Neutrophil (primary cell): ENCODE measurements at regions not wholly inside any gene's neighbourhood (a gene's known extent, or its start where the extent isn't known, plus 50 kb on each side); places are given as distances from the start of the nearest gene placed in this dataset.

Experiments used
- H3K27ac ChIP-seq: fragments of 200-600 bp; sonication (generic); 2 replicates; pipeline ENCODE4 v1.5.1; 2016; ENCODE audit warnings: mild to moderate bottlenecking, moderate library complexity
- H3K27me3 ChIP-seq: fragments of 200-600 bp; sonication (generic); 2 replicates; pipeline ENCODE4 v1.6.0; 2016; ENCODE audit warnings: mild to moderate bottlenecking
- H3K36me3 ChIP-seq: fragments of 200-600 bp; sonication (generic); 2 replicates; pipeline ENCODE4 v1.5.1; 2017
- H3K4me1 ChIP-seq, 2 experiments: fragments of 200-600 bp in 1 of 2; sonication (generic) in 1 of 2; 1 replicate in 1 of 2; 2 replicates in 1 of 2; pipeline versions ENCODE4 v1.5.1 to v1.6.1; 2013 to 2016; ENCODE audit warnings: low read depth in 1 of 2, low read length in 1 of 2, mild to moderate bottlenecking in 1 of 2, moderate library complexity in 1 of 2; ENCODE audit not compliant: control insufficient read depth in 1 of 2, insufficient read depth in 1 of 2
- H3K4me3 ChIP-seq, 2 experiments: fragments of 200-600 bp in 1 of 2; sonication (generic) in 1 of 2; 1 replicate in 1 of 2; 2 replicates in 1 of 2; pipeline ENCODE4 v1.5.1; 2013 to 2016; ENCODE audit warnings: low read depth in 1 of 2, low read length in 1 of 2, mild to moderate bottlenecking in 1 of 2, moderate library complexity in 1 of 2
- H3K9me3 ChIP-seq: fragments of 200-600 bp; sonication (generic); 2 replicates; pipeline ENCODE4 v1.5.1; 2016
- TF ChIP-seq, protein P1 (sequence below): fragments of 200-600 bp; sonication (generic); IDR thresholded peaks from 2 replicates; pipeline ENCODE4 v1.5.1; 2016; ENCODE audit warnings: antibody characterized with exemption

GRCh38 chr15:25072857-25073476, 118.2 kb downstream of the SNRPN start:
- Histone ChIP-seq H3K27ac (no peak overlapping the region), H3K4me3 (no peak overlapping the region), H3K36me3 (no peaks in the 10 kb centered on the region), H3K4me1 (no peaks in the 10 kb centered on the region), H3K27me3 (no peaks in the 10 kb centered on the region), H3K9me3 (peaks cover 49% of the 10 kb centered on the region)
- TF ChIP-seq, protein P1, sequence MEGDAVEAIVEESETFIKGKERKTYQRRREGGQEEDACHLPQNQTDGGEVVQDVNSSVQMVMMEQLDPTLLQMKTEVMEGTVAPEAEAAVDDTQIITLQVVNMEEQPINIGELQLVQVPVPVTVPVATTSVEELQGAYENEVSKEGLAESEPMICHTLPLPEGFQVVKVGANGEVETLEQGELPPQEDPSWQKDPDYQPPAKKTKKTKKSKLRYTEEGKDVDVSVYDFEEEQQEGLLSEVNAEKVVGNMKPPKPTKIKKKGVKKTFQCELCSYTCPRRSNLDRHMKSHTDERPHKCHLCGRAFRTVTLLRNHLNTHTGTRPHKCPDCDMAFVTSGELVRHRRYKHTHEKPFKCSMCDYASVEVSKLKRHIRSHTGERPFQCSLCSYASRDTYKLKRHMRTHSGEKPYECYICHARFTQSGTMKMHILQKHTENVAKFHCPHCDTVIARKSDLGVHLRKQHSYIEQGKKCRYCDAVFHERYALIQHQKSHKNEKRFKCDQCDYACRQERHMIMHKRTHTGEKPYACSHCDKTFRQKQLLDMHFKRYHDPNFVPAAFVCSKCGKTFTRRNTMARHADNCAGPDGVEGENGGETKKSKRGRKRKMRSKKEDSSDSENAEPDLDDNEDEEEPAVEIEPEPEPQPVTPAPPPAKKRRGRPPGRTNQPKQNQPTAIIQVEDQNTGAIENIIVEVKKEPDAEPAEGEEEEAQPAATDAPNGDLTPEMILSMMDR = no peak

DNA sequence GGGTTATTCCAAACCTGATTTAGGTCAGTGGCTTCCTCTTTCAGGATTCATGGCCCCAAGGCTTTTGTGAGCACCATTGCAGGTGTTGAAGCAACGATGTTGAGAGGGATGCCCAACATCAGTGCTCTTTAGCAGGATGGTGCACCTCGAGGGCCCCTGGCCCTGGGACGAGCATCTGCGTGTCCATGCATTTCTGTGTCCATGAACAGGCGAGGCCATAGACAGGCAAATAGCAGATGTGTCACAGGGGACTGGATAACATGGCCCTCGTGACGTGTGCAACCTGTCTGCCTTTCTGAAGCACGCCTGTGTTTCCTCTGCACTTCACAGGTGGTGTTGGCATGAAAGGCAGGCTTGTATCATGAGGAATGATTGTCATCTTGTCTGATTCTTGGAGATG, 132.3 kb downstream of the SNRPN start:
- H3K27ac ChIP-seq = no peak overlapping the region
- no peaks in the 10 kb centered on the region for H3K36me3 ChIP-seq
- TF ChIP-seq, protein P1 = no peak
- no peaks in the 10 kb centered on the region for H3K27me3 ChIP-seq
- H3K4me3 ChIP-seq = no peak overlapping the region
- H3K9me3 ChIP-seq = no peaks in the 10 kb centered on the region
- H3K4me1 ChIP-seq = no peaks in the 10 kb centered on the region

DNA sequence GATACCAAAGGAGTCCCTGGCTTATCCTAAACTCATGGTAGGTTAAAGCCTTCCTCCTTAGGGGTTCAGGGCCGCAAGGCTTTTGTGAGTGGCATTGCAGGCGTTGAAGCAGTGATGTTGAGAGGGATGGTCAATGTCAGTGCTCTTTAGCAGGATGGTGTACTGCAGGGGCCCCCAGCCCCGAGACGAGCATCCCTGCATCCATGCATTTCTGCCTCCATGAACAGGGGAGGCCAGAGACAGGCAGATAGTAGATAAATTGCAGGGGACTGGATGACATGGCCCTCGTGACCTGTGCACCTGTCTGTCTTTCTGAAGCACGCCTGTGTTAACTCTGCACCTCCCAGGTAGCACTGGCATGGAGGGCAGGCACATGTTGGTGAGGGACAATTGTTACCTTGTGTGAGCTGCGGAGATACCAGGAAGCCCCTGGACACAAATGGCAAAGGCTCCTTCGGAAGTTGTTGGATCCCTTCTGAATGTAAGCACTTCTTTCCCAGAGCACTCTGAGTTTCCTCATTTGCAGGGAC, 133.5 kb downstream of the SNRPN start:
- no peaks in the 10 kb centered on the region for H3K9me3 ChIP-seq
- H3K36me3 ChIP-seq = no peaks in the 10 kb centered on the region
- H3K27me3 ChIP-seq = no peaks in the 10 kb centered on the region
- no peak overlapping the region for H3K4me3 ChIP-seq
- H3K4me1 ChIP-seq = no peaks in the 10 kb centered on the region
- TF ChIP-seq, protein P1 = no peak
- no peak overlapping the region for H3K27ac ChIP-seq

DNA sequence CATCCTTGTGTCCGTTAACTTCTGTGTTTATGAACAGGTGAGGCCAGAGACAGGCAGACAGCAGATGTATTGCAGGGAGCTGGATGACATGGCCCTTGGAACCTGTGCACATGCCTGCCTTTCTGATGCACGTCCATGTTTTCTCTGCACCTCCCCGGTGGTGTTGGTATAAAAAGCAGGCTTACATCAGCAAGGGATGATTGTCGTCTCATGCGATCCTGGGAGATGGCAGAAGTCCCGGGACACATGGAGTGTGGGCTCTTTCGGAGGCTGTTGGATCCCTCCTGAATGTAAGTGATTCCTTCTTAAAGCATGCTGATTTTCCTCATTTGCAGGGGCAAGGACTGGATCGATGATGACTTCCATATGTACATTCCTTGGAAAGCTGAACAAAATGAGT, 134.8 kb downstream of the SNRPN start:
- H3K36me3 ChIP-seq = no peaks in the 10 kb centered on the region

GRCh38 chr15:25090073-25090733, 135.4 kb downstream of the SNRPN start:
- H3K27ac ChIP-seq = no peak overlapping the region
- no peaks in the 10 kb centered on the region for H3K36me3 ChIP-seq
- H3K27me3 ChIP-seq = no peaks in the 10 kb centered on the region
- TF ChIP-seq, protein P1 = no peak
- H3K9me3 ChIP-seq = no peaks in the 10 kb centered on the region
- H3K4me1 ChIP-seq = no peaks in the 10 kb centered on the region
- no peak overlapping the region for H3K4me3 ChIP-seq

More for the DNA sequence above, 134.8 kb downstream of the SNRPN start:
- no peaks in the 10 kb centered on the region for H3K4me1 ChIP-seq
- TF ChIP-seq, protein P1 = no peak
- no peak overlapping the region for H3K27ac ChIP-seq
- H3K27me3 ChIP-seq = no peaks in the 10 kb centered on the region
- H3K9me3 ChIP-seq = no peaks in the 10 kb centered on the region
- H3K4me3 ChIP-seq = no peak overlapping the region
